BLaER1 treated with 17β-estradiol and CSF1 and Interleukin-3, amounts not matched to agents 10 nM and 100 nM (cell line): ENCODE measurements at regions not wholly inside any gene's neighbourhood (a gene's known extent, or its start where the extent isn't known, plus 50 kb on each side); places are given as distances from the start of the nearest gene placed in this dataset.

Source experiments
- H3K27ac ChIP-seq, 11 experiments: shearing (Covaris generic); formaldehyde crosslinking; 2 replicates each; pipeline ENCODE4 v1.8.1; 2022
- H3K27me3 ChIP-seq, 11 experiments: shearing (Covaris generic); formaldehyde crosslinking; 2 replicates each; pipeline ENCODE4 v1.8.1; 2022
- H3K36me3 ChIP-seq, 11 experiments: shearing (Covaris generic); formaldehyde crosslinking; 2 replicates each; pipeline ENCODE4 v1.8.1; 2022
- H3K4me1 ChIP-seq, 10 experiments: shearing (Covaris generic); formaldehyde crosslinking; 2 replicates each; pipeline ENCODE4 v1.8.1; 2022
- H3K4me2 ChIP-seq, 11 experiments: shearing (Covaris generic); formaldehyde crosslinking; 2 replicates each; pipeline ENCODE4 v1.8.1; 2022
- H3K4me3 ChIP-seq, 10 experiments: shearing (Covaris generic); formaldehyde crosslinking; 2 replicates each; pipeline ENCODE4 v1.8.1; 2022
- H3K9ac ChIP-seq, 11 experiments: shearing (Covaris generic); formaldehyde crosslinking; 2 replicates each; pipeline ENCODE4 v1.8.1; 2022
- H3K9me3 ChIP-seq, 11 experiments: shearing (Covaris generic); formaldehyde crosslinking; replicated peaks in 1 of 11; 2 replicates each; pipeline ENCODE4 v1.8.1; 2022
- H4K20me1 ChIP-seq, 11 experiments: shearing (Covaris generic); formaldehyde crosslinking; 2 replicates each; pipeline ENCODE4 v1.8.1; 2022
- Cebpa-rat ChIP-seq, 11 experiments: shearing (Covaris generic); IDR thresholded peaks; 2 replicates each; pipeline ENCODE4 v1.8.1; 2022

GRCh38 chr20:37602634-37603033, 75.0 kb upstream of the BLCAP start:
- H3K9me3 ChIP-seq: no peaks in the 10 kb centered on the region
- no peaks in the 10 kb centered on the region for H4K20me1 ChIP-seq
- peaks cover 0 to 7% (median 2%) of the 10 kb centered on the region in 10 experiments; a peak in 6 of 20 replicates for H3K4me1 ChIP-seq
- H3K4me2 ChIP-seq: no peak overlapping the region
- H3K4me3 ChIP-seq: no peak overlapping the region
- H3K27ac ChIP-seq: no peak overlapping the region
- peaks cover 0 to 12% (median 0%) of the 10 kb centered on the region in 11 experiments; a peak in 10 of 22 replicates for H3K27me3 ChIP-seq
- no peak for TF ChIP-seq Cebpa-rat (IDR thresholded peaks at IDR 0.05)
- no peak overlapping the region for H3K9ac ChIP-seq
- H3K36me3 ChIP-seq: no peaks in the 10 kb centered on the region

- no peak overlapping the region for H3K9ac ChIP-seq
- H3K36me3 ChIP-seq: no peaks in the 10 kb centered on the region
- no peak overlapping the region for H3K4me3 ChIP-seq
- TF ChIP-seq Cebpa-rat (IDR thresholded peaks at IDR 0.05): no peak
- peaks cover 0 to 13% (median 0%) of the 10 kb centered on the region in 11 experiments; a peak in 10 of 22 replicates for H3K27me3 ChIP-seq
- no peaks in the 10 kb centered on the region for H3K9me3 ChIP-seq
- no peak overlapping the region for H3K27ac ChIP-seq
- H4K20me1 ChIP-seq: no peaks in the 10 kb centered on the region
- no peak overlapping the region for H3K4me2 ChIP-seq
- H3K4me1 ChIP-seq: peaks cover 0 to 19% (median 8%) of the 10 kb centered on the region in 10 experiments; a peak in 7 of 20 replicates
Observed at GRCh38 chr20:37600486-37600885, 72.8 kb upstream of the BLCAP start.

DNA sequence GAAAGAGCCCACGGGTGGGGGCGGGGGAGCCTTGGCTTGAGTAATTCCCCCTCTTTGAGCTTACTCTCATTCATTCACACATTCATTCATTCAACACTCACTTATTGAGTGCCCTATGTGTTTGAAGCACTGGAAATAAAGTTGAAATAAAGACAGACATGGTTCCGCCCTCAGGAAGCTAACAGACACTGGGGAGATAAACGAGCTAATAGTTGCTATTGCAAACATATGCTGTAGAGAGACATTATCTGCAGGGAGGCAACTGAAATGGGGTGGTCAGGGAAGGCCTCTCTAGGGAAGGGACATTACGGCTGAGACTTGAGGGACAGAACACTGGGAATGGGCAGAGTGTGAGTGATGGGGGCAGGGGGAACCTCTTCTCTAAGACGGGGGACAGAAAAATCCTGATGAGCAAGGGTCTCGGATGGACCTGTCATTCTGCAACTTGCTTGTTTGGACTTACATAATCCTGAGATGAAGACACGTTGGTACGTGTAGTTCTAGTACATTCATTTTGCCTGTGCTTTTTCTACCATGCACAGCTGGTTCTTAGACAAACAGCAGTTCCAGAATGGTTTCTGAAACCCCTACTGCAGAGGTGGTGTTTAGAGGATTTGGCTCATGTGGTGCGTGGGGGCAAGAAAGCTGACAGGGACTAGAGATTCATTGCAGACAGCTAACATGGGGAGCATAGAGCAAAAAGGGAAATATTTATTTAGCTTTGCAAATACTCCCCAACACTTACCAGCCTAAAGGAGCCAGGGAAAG, 71.1 kb upstream of the BLCAP start:
- Histone ChIP-seq H3K9ac (no peak overlapping the region), H3K4me2 (peak overlapping the region in 1 of 11 experiments; percentile 31; a peak in 2 of 22 replicates), H3K4me3 (no peak overlapping the region), H4K20me1 (no peaks in the 10 kb centered on the region), H3K27me3 (peaks cover 0 to 13% (median 0%) of the 10 kb centered on the region in 11 experiments; a peak in 10 of 22 replicates), H3K4me1 (peaks cover 0 to 19% (median 8%) of the 10 kb centered on the region in 10 experiments; a peak in 7 of 20 replicates), H3K9me3 (no peaks in the 10 kb centered on the region), H3K27ac (no peak overlapping the region), H3K36me3 (no peaks in the 10 kb centered on the region)
- no peak for TF ChIP-seq Cebpa-rat (IDR thresholded peaks at IDR 0.05)

DNA sequence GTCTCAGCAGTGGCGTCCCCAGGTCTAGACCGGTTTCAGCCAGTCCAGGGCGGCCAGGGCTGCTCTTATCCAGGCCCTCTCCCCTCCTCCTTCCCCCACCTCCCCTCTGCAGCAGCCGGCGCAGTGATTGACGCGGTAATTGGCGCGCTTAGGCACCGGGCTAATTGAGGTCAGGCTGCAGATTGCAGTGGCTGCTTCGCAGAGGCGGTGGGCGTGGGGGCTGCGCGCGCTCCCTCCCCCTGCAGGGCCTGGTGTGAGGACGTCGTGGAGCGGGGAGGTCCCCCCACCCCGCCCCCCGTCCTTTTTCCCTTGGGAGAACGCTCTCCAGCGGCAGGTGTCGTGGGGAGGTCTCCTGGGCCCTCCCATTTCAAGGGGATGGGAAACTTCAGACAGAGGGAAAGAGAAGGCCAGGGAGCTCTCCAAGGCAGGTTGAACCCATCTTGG, 70.4 kb upstream of the BLCAP start:
- Histone ChIP-seq H4K20me1 (no peaks in the 10 kb centered on the region), H3K4me1 (peaks cover 0 to 19% (median 8%) of the 10 kb centered on the region in 10 experiments; a peak in 7 of 20 replicates), H3K36me3 (no peaks in the 10 kb centered on the region), H3K4me3 (no peak overlapping the region), H3K9ac (no peak overlapping the region), H3K27ac (no peak overlapping the region), H3K9me3 (no peaks in the 10 kb centered on the region), H3K27me3 (peaks cover 0 to 13% (median 0%) of the 10 kb centered on the region in 11 experiments; a peak in 10 of 22 replicates), H3K4me2 (peak overlapping the region in 6 of 11 experiments; percentile 22 to 47 (median 36); a peak in 7 of 22 replicates)
- TF ChIP-seq Cebpa-rat (IDR thresholded peaks at IDR 0.05): no peak

DNA sequence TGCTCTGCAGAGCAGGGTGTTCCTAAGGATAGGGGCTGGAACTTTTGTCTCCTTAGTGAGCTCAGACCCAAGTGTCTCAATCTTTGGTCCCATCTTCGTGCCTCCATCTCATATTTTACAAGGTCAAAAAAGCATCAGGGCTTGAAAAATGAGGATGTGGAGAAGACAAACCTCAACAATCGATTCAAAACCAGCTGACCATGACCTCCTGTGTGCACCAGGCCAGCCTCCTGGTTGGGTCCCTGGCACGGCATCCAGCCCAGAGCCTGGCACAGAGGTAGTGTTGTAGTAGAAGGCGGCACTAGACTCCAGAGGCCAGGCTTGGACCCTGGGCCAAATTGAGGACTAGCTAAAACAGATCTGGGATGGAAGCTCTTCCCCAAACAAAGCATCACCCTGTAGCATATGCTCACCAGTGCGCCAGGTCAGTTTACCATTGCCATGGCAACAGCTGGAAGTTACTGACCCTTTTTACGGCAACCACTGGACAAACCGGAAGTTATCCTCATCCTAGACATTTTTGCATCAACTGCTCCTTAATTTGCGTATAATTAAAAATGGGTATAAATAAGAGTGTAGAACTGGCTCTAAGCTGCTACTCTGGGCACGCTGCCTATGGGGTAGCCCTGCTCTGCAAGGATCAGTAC, 69.3 kb upstream of the BLCAP start:
- H3K27me3 ChIP-seq: peaks cover 0 to 13% (median 0%) of the 10 kb centered on the region in 11 experiments; a peak in 10 of 22 replicates
- H3K4me1 ChIP-seq: peaks cover 0 to 19% (median 8%) of the 10 kb centered on the region in 10 experiments; a peak in 7 of 20 replicates
- no peak for TF ChIP-seq Cebpa-rat (IDR thresholded peaks at IDR 0.05)
- H3K36me3 ChIP-seq: no peaks in the 10 kb centered on the region
- no peaks in the 10 kb centered on the region for H3K9me3 ChIP-seq
- H3K9ac ChIP-seq: no peak overlapping the region
- no peak overlapping the region for H3K4me3 ChIP-seq
- H4K20me1 ChIP-seq: no peaks in the 10 kb centered on the region; a peak in 1 of 22 replicates
- no peak overlapping the region for H3K27ac ChIP-seq
- H3K4me2 ChIP-seq: peak overlapping the region in 4 of 11 experiments; percentile 14 to 29 (median 19); a peak in 5 of 22 replicates

- peaks cover 0 to 13% (median 0%) of the 10 kb centered on the region in 11 experiments; a peak in 10 of 22 replicates for H3K27me3 ChIP-seq
- no peak overlapping the region for H3K9ac ChIP-seq
- H3K4me2 ChIP-seq: peak overlapping the region in 4 of 11 experiments; percentile 16 to 29 (median 20); a peak in 2 of 22 replicates
- H3K27ac ChIP-seq: no peak overlapping the region
- no peak for TF ChIP-seq Cebpa-rat (IDR thresholded peaks at IDR 0.05)
- no peak overlapping the region for H3K4me3 ChIP-seq
- peaks cover 0 to 3% (median 0%) of the 10 kb centered on the region in 11 experiments; a peak in 1 of 22 replicates for H4K20me1 ChIP-seq
- H3K9me3 ChIP-seq: no peaks in the 10 kb centered on the region
- peaks cover 0 to 19% (median 8%) of the 10 kb centered on the region in 10 experiments; a peak in 7 of 20 replicates for H3K4me1 ChIP-seq
- H3K36me3 ChIP-seq: no peaks in the 10 kb centered on the region
Observed at GRCh38 chr20:37596168-37596567, 68.5 kb upstream of the BLCAP start.

DNA sequence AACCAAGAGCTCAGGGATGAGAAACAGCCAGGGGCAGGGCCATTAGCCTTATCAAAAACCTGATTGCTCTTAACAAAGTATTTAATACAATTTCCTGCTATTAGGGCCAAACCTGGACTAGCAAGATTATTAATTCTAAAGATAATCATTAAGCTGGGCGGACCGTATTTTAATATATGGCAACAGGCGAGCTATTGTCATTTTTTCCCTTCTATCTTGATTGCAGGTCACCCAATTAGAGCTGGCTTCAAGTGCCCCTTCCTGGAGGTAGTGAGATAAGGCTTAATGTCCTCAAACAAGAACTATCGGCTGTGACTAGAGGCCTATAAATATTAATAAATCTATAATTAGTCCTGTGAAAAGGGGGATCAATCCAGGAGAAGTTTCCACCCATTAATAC, 66.0 kb upstream of the BLCAP start:
- TF ChIP-seq Cebpa-rat (IDR thresholded peaks at IDR 0.05): no peak
- H3K27ac ChIP-seq: no peak overlapping the region
- no peak overlapping the region for H3K9ac ChIP-seq
- H3K27me3 ChIP-seq: peaks cover 0 to 10% (median 0%) of the 10 kb centered on the region in 11 experiments; a peak in 10 of 22 replicates
- H3K36me3 ChIP-seq: no peaks in the 10 kb centered on the region
- H3K4me1 ChIP-seq: peaks cover 0 to 19% (median 8%) of the 10 kb centered on the region in 10 experiments; a peak in 7 of 20 replicates
- H4K20me1 ChIP-seq: peaks cover 0 to 6% (median 0%) of the 10 kb centered on the region in 11 experiments; a peak in 1 of 22 replicates
- H3K4me3 ChIP-seq: no peak overlapping the region
- H3K9me3 ChIP-seq: no peaks in the 10 kb centered on the region
- H3K4me2 ChIP-seq: no peak overlapping the region

- Histone ChIP-seq H3K36me3 (no peaks in the 10 kb centered on the region), H3K9ac (no peak overlapping the region), H3K27me3 (no peaks in the 10 kb centered on the region), H4K20me1 (peaks cover 0 to 6% (median 0%) of the 10 kb centered on the region in 11 experiments; a peak in 1 of 22 replicates), H3K9me3 (peaks cover 0 to 16% (median 3%) of the 10 kb centered on the region in 11 experiments; a peak in 13 of 22 replicates), H3K27ac (no peak overlapping the region), H3K4me3 (no peak overlapping the region), H3K4me1 (no peaks in the 10 kb centered on the region; a peak in 1 of 20 replicates), H3K4me2 (no peak overlapping the region)
- TF ChIP-seq Cebpa-rat (IDR thresholded peaks at IDR 0.05): no peak
Observed at GRCh38 chr20:37590938-37591490, 63.3 kb upstream of the BLCAP start.
